H1 (cell line): ENCODE measurements at regions not wholly inside any gene's neighbourhood (a gene's known extent, or its start where the extent isn't known, plus 50 kb on each side); places are given as distances from the start of the nearest gene placed in this dataset.

Source experiments
- CTCF ChIA-PET: fragments of 300-600 bp; sonication (Branson Sonifier 250); formaldehyde crosslinking; loops from one replicate; lab custom pipeline; 2021; ENCODE audit not compliant: partially characterized antibody; lab: Charles Lee
- POLR2A ChIA-PET: fragments of 300-600 bp; sonication (Branson Sonifier 250); formaldehyde crosslinking; loops from one replicate; lab custom pipeline; 2021; ENCODE audit warnings: inconsistent platforms; ENCODE audit not compliant: partially characterized antibody; lab: Charles Lee
- DNase-seq, 2 experiments: peaks; one replicate each; pipeline versions ENCODE4 v3.0.0 to v3.0.0-alpha.2; 2010 to 2022; ENCODE audit warnings: low spot score in 2 of 2, low read depth in 1 of 2, mixed read lengths in 1 of 2
- FAIRE-seq: peaks from 2 replicates; lab custom pipeline; 2011; peaks lifted over from hg19 to GRCh38; lab: Jason Lieb, UNC
- H2AFZ ChIP-seq: 2 replicates; pipeline ENCODE4 v1.8.1; 2012; ENCODE audit warnings: low read length, inconsistent platforms
- H2AK5ac ChIP-seq: 2 replicates; pipeline ENCODE4 v1.6.1; 2013; ENCODE audit warnings: low read depth, low read length
- H2BK120ac ChIP-seq: replicated peaks from 2 replicates; pipeline ENCODE3; 2013; ENCODE audit warnings: low read depth, low read length, inconsistent platforms
- H2BK12ac ChIP-seq: 2 replicates; pipeline ENCODE4 v1.6.1; 2013; ENCODE audit warnings: low read depth, low read length
- H2BK15ac ChIP-seq: 2 replicates; pipeline ENCODE4 v1.6.1; 2013; ENCODE audit warnings: low read length
- H2BK20ac ChIP-seq: 2 replicates; pipeline ENCODE4 v1.6.1; 2013; ENCODE audit warnings: low read length
- H2BK5ac ChIP-seq: 2 replicates; pipeline ENCODE4 v1.6.1; 2013; ENCODE audit warnings: low read depth, low read length
- H3K14ac ChIP-seq: 2 replicates; pipeline ENCODE4 v1.6.1; 2013; ENCODE audit warnings: inconsistent platforms; ENCODE audit not compliant: insufficient read length
- H3K18ac ChIP-seq: 2 replicates; pipeline ENCODE4 v1.6.1; 2013; ENCODE audit warnings: low read length; ENCODE audit errors: extremely low read depth
- H3K23ac ChIP-seq: 2 replicates; pipeline ENCODE4 v1.6.1; 2013; ENCODE audit warnings: inconsistent platforms; ENCODE audit not compliant: insufficient read length
- H3K23me2 ChIP-seq: 2 replicates; pipeline ENCODE4 v1.6.1; 2013; ENCODE audit warnings: low read depth, low read length
- H3K27ac ChIP-seq: 2 replicates; pipeline ENCODE4 v1.6.1; 2011; ENCODE audit warnings: low read depth, low read length, inconsistent platforms
- H3K27me3 ChIP-seq, 4 experiments: replicated peaks in 1 of 4; 1 replicate in 1 of 4; 2 replicates in 3 of 4; pipeline versions ENCODE4 v1.6.1 to v1.8.1; 2011 to 2013; ENCODE audit warnings: low read length in 3 of 4, mild to moderate bottlenecking in 3 of 4, inconsistent platforms in 2 of 4, mixed read lengths in 2 of 4, moderate library complexity in 1 of 4; ENCODE audit not compliant: control insufficient read depth in 3 of 4, insufficient read depth in 3 of 4; ENCODE audit errors: extremely low read depth in 1 of 4
- H3K36me3 ChIP-seq, 4 experiments: 2 replicates each; pipeline versions ENCODE4 v1.6.1 to v1.8.1; 2011 to 2013; ENCODE audit warnings: mild to moderate bottlenecking in 4 of 4, low read length in 3 of 4, moderate library complexity in 2 of 4, control low read depth in 1 of 4, inconsistent platforms in 1 of 4; ENCODE audit not compliant: insufficient read depth in 4 of 4, control insufficient read depth in 2 of 4
- H3K4ac ChIP-seq: replicated peaks from 2 replicates; pipeline ENCODE3; 2013; ENCODE audit warnings: low read length, low read depth, mixed read lengths, inconsistent platforms; ENCODE audit not compliant: insufficient read length
- H3K4me1 ChIP-seq, 4 experiments: replicated peaks in 1 of 4; 1 replicate in 1 of 4; 2 replicates in 3 of 4; pipeline versions ENCODE4 v1.6.1 to v1.8.1; 2011 to 2013; ENCODE audit warnings: low read length in 3 of 4, inconsistent platforms in 2 of 4, mixed read lengths in 1 of 4; ENCODE audit not compliant: insufficient read depth in 4 of 4, control insufficient read depth in 3 of 4
- H3K4me2 ChIP-seq, 2 experiments: 2 replicates each; pipeline versions ENCODE4 v1.6.1 to v1.8.1; 2011 to 2013; ENCODE audit warnings: low read depth in 2 of 2, low read length in 2 of 2, control low read depth in 1 of 2, inconsistent platforms in 1 of 2, mild to moderate bottlenecking in 1 of 2; ENCODE audit not compliant: insufficient read depth in 1 of 2
- H3K4me3 ChIP-seq, 4 experiments: fragments of 200-600, 300-600 bp in 1 of 4; sonication (generic), shearing (Covaris generic), sonication (Bioruptor Twin) in 1 of 4; 2 replicates each; pipeline versions ENCODE4 v1.5.1 to v1.8.1; 2011 to 2016; ENCODE audit warnings: low read length in 4 of 4, low read depth in 3 of 4, control low read depth in 2 of 4, inconsistent platforms in 2 of 4, mild to moderate bottlenecking in 2 of 4, mixed read lengths in 1 of 4, moderate library complexity in 1 of 4; ENCODE audit not compliant: insufficient read depth in 2 of 4; ENCODE audit errors: extremely low read depth in 1 of 4
- H3K56ac ChIP-seq: replicated peaks from 2 replicates; pipeline ENCODE3; 2013; ENCODE audit warnings: low read depth, mild to moderate bottlenecking, mixed read lengths, low read length, inconsistent platforms; ENCODE audit not compliant: insufficient read length
- H3K79me1 ChIP-seq: 2 replicates; pipeline ENCODE4 v1.6.1; 2013; ENCODE audit warnings: low read depth, low read length, control low read depth
- H3K79me2 ChIP-seq, 2 experiments: 2 replicates each; pipeline versions ENCODE4 v1.6.1 to v1.8.1; 2012 to 2013; ENCODE audit warnings: low read length in 2 of 2, mild to moderate bottlenecking in 2 of 2, inconsistent platforms in 1 of 2; ENCODE audit not compliant: insufficient read depth in 2 of 2, control insufficient read depth in 1 of 2
- H3K9ac ChIP-seq, 4 experiments: replicated peaks in 1 of 4; 1 replicate in 1 of 4; 2 replicates in 3 of 4; pipeline versions ENCODE4 v1.6.1 to v1.8.1; 2011 to 2013; ENCODE audit warnings: low read depth in 3 of 4, low read length in 3 of 4, control low read depth in 2 of 4, mild to moderate bottlenecking in 2 of 4, moderate library complexity in 2 of 4, inconsistent platforms in 1 of 4; ENCODE audit errors: extremely low read depth in 1 of 4
- H3K9me3 ChIP-seq, 2 experiments: 2 replicates each; pipeline versions ENCODE4 v1.6.1 to v1.8.1; 2012 to 2013; ENCODE audit warnings: mild to moderate bottlenecking in 2 of 2, moderate library complexity in 2 of 2, control low read depth in 1 of 2, inconsistent platforms in 1 of 2, low read depth in 1 of 2, low read length in 1 of 2, mixed read lengths in 1 of 2; ENCODE audit not compliant: insufficient read depth in 2 of 2
- H4K20me1 ChIP-seq, 2 experiments: replicated peaks in 1 of 2; 2 replicates each; pipeline versions ENCODE3 to v1.8.1; 2011 to 2013; ENCODE audit warnings: inconsistent platforms in 2 of 2, low read length in 2 of 2, mild to moderate bottlenecking in 1 of 2; ENCODE audit not compliant: insufficient read depth in 2 of 2, control insufficient read depth in 1 of 2
- H4K5ac ChIP-seq: 2 replicates; pipeline ENCODE4 v1.6.1; 2013; ENCODE audit warnings: low read length, low read depth, mixed read lengths, inconsistent platforms; ENCODE audit not compliant: insufficient read length
- H4K8ac ChIP-seq: 2 replicates; pipeline ENCODE4 v1.8.0; 2013; ENCODE audit warnings: mild to moderate bottlenecking, moderate library complexity, low read length, inconsistent platforms; ENCODE audit not compliant: insufficient read depth; ENCODE audit errors: extremely low read depth
- H4K91ac ChIP-seq: replicated peaks from 2 replicates; pipeline ENCODE3; 2013; ENCODE audit warnings: low read length, mixed read lengths, inconsistent platforms; ENCODE audit not compliant: insufficient read length
- CBX5 ChIP-seq: fragments of 300-800, 300-1000 bp; sonication (generic); IDR thresholded peaks from 2 replicates; pipeline ENCODE4 v1.7.1; 2016; ENCODE audit warnings: antibody characterized with exemption, low read length, low read depth
- EP300 ChIP-seq, 2 experiments: IDR thresholded peaks; 1 replicate in 1 of 2; 2 replicates in 1 of 2; pipeline ENCODE4 v1.6.1; 2011 to 2012; ENCODE audit warnings: low read depth in 2 of 2, low read length in 2 of 2, mild to moderate bottlenecking in 2 of 2, borderline replicate concordance in 1 of 2, inconsistent platforms in 1 of 2, moderate library complexity in 1 of 2
- FOSL1 ChIP-seq: IDR thresholded peaks from 2 replicates; pipeline ENCODE4 v1.6.1; 2011; ENCODE audit warnings: mild to moderate bottlenecking, low read depth, low read length, moderate library complexity; ENCODE audit not compliant: insufficient read depth
- JUND ChIP-seq: IDR thresholded peaks from 2 replicates; pipeline ENCODE4 v1.6.1; 2011; ENCODE audit warnings: mild to moderate bottlenecking, improper control_type of control experiment, low read length
- KDM1A ChIP-seq: fragments of 200-600, 300-600 bp; sonication (generic); IDR thresholded peaks from 2 replicates; pipeline ENCODE4 v1.7.1; 2016; ENCODE audit warnings: mild to moderate bottlenecking, low read length, borderline replicate concordance
- KDM4A ChIP-seq: IDR thresholded peaks from one replicate; pipeline ENCODE4 v1.7.1; 2012; ENCODE audit warnings: low read depth, mild to moderate bottlenecking, moderate library complexity, low read length, inconsistent platforms; ENCODE audit not compliant: severe bottlenecking
- RFX5 ChIP-seq: IDR thresholded peaks from 2 replicates; pipeline ENCODE4 v1.6.1; 2011; ENCODE audit warnings: low read depth, low read length, improper control_type of control experiment, borderline replicate concordance
- RNF2 ChIP-seq: fragments of 200-900, 300-1000 bp; sonication (generic); IDR thresholded peaks from 2 replicates; pipeline ENCODE4 v1.7.1; 2016; ENCODE audit warnings: borderline replicate concordance, low read depth, mild to moderate bottlenecking, antibody characterized with exemption, low read length; ENCODE audit not compliant: poor library complexity, severe bottlenecking; ENCODE audit errors: missing control alignments
- SIX5 ChIP-seq: IDR thresholded peaks from 2 replicates; pipeline ENCODE4 v1.6.1; 2011; ENCODE audit warnings: mild to moderate bottlenecking, low read depth, low read length
- SP2 ChIP-seq: IDR thresholded peaks from 2 replicates; pipeline ENCODE4 v1.6.1; 2012; ENCODE audit warnings: mild to moderate bottlenecking, low read length, inconsistent platforms
- SP4 ChIP-seq: IDR thresholded peaks from 2 replicates; pipeline ENCODE4 v1.6.1; 2012; ENCODE audit warnings: low read length, inconsistent platforms
- TBP ChIP-seq: IDR thresholded peaks from 2 replicates; pipeline ENCODE4 v1.6.1; 2011; ENCODE audit warnings: low read depth, low read length, improper control_type of control experiment
- ZNF274 ChIP-seq: IDR thresholded peaks from 2 replicates; pipeline ENCODE4 v1.7.0; 2012; ENCODE audit warnings: low read length, borderline replicate concordance; ENCODE audit errors: extremely low read depth
- WGBS, 2 experiments: shearing (Covaris generic) in 1 of 2; methylation state at CpG; one replicate each; pipeline versions ENCODE4 v1.1.6 to v1.1.7; 2013 to 2015; ENCODE audit warnings: low lambda C conversion rate in 2 of 2, mixed read lengths in 2 of 2, inconsistent platforms in 1 of 2, low coverage in 1 of 2, missing lambda C conversion rate in 1 of 2; ENCODE audit not compliant: insufficient replicate concordance in 2 of 2, insufficient coverage in 1 of 2, insufficient read length in 1 of 2; ENCODE audit errors: extremely low coverage in 1 of 2, missing lambda C conversion rate in 1 of 2; 5-methylcytosine and 5-hydroxymethylcytosine counted together

DNA sequence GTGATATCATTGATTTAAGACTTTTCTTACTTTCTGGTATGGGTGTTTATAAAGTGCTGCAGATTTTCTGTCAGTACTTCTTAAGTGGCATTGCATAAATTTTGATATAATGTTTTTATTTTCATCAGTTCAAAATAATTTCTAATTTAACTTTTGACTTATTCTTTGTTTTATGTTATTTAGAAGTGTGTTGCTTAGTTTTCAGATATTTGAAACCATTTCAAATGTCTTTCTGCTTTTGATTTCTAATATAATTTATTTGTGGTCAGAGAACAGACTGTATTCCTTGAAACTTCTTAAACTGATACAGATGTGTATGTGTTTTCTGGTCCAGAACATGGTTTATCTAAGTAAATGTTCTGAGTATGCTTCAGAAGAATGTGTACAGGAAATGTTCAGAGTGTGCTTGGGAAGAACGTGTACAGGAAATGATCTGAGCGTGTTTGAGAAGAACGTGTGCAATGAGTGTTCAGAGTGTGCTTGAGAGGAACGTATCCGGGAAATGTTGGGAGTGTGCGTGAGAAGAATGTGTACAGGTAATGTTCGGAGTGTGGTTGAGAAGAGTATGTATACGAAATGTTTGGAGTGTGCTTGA lies 265.7 kb upstream of the HS6ST1 start:
- no peaks in the 10 kb centered on the region for H4K20me1 ChIP-seq
- no peaks in the 10 kb centered on the region for H3K79me2 ChIP-seq
- H3K27me3 ChIP-seq, result no peaks in the 10 kb centered on the region
- no peak overlapping the region for H2BK12ac ChIP-seq
- 89 to 99% methylated on average over 5 to 8 of the region's 8 CpGs for WGBS, 2 experiments
- ChIA-PET POLR2A (no interaction called here), CTCF (no interaction called here)
- FAIRE-seq (no peak), DNase-seq (no peak)
- no peak overlapping the region for H4K91ac ChIP-seq
- H2BK15ac ChIP-seq, result no peak overlapping the region
- H3K9me3 ChIP-seq, result peaks cover 0 to 3% of the 10 kb centered on the region in 2 experiments; a peak in 1 of 4 replicates
- no peak overlapping the region for H3K27ac ChIP-seq
- H3K23ac ChIP-seq, result no peak overlapping the region
- no peak overlapping the region for H4K5ac ChIP-seq
- H3K56ac ChIP-seq, result no peak overlapping the region
- no peaks in the 10 kb centered on the region for H3K4me1 ChIP-seq
- no peak overlapping the region for H3K18ac ChIP-seq
- no peak overlapping the region for H3K4ac ChIP-seq
- H3K4me2 ChIP-seq, result no peak overlapping the region
- H3K79me1 ChIP-seq, result no peaks in the 10 kb centered on the region
- H3K23me2 ChIP-seq, result no peaks in the 10 kb centered on the region
- no peak overlapping the region for H4K8ac ChIP-seq
- H2BK5ac ChIP-seq, result no peak overlapping the region
- H3K9ac ChIP-seq, result no peak overlapping the region
- H3K14ac ChIP-seq, result no peak overlapping the region
- H2AK5ac ChIP-seq, result no peak overlapping the region
- H2AFZ ChIP-seq, result 0 out of 2 replicates have a peak overlapping the region, but pooled peaks have one; percentile 32
- H2BK120ac ChIP-seq, result no peak overlapping the region
- H3K4me3 ChIP-seq, result no peak overlapping the region
- no peaks in the 10 kb centered on the region for H3K36me3 ChIP-seq
- H2BK20ac ChIP-seq, result no peak overlapping the region
- TF ChIP-seq KDM4A, result no peak
- TF ChIP-seq JUND, result no peak
- no peak for TF ChIP-seq FOSL1
- TF ChIP-seq EP300 (IDR thresholded peaks at IDR 0.05; ENCODE audit: borderline replicate concordance in 1 of 2, low read depth in 2 of 2, low read length in 2 of 2), result no peak
- TF ChIP-seq CBX5, result no peak
- TF ChIP-seq TBP, result no peak
- no peak for TF ChIP-seq SP4
- no peak for TF ChIP-seq KDM1A
- TF ChIP-seq RNF2, result no peak
- TF ChIP-seq SIX5, result no peak
- no peak for TF ChIP-seq ZNF274
- TF ChIP-seq RFX5, result no peak
- no peak for TF ChIP-seq SP2
